SU-DHL-6 (cell line): ENCODE measurements at regions not wholly inside any gene's neighbourhood (a gene's known extent, or its start where the extent isn't known, plus 50 kb on each side); places are given as distances from the start of the nearest gene placed in this dataset.

Experiments
- H2AFZ ChIP-seq: fragments of 200-600 bp; sonication (generic); 2 replicates; pipeline ENCODE4 v1.6.1; 2014; ENCODE audit warnings: low read depth, mild to moderate bottlenecking, moderate library complexity, mixed read lengths, antibody characterized with exemption, low read length; ENCODE audit not compliant: severe bottlenecking
- H3F3A ChIP-seq: fragments of 200-600 bp; shearing (Covaris generic); 2 replicates; pipeline ENCODE4 v1.6.0; 2016; ENCODE audit warnings: antibody characterized with exemption, mild to moderate bottlenecking; ENCODE audit not compliant: insufficient read depth
- H3K27ac ChIP-seq: fragments of 200-600 bp; sonication (generic); 2 replicates; pipeline ENCODE4 v1.5.1; 2016; ENCODE audit warnings: low read depth, mild to moderate bottlenecking, low read length, moderate library complexity, mixed read lengths
- H3K27me3 ChIP-seq: fragments of 200-600 bp; sonication (generic), shearing (Covaris generic); 2 replicates; pipeline ENCODE4 v1.6.0; 2014; ENCODE audit warnings: mild to moderate bottlenecking, low read length
- H3K36me3 ChIP-seq: fragments of 200-600 bp; sonication (generic); 2 replicates; pipeline ENCODE4 v1.6.1; 2014; ENCODE audit warnings: mild to moderate bottlenecking, low read length, mixed read lengths
- H3K4me2 ChIP-seq: fragments of 300-600, 200-600 bp; shearing (Covaris generic), sonication (generic); 2 replicates; pipeline ENCODE4 v1.6.0; 2014; ENCODE audit warnings: low read length, low read depth, mild to moderate bottlenecking; ENCODE audit not compliant: poor library complexity, severe bottlenecking
- H3K4me3 ChIP-seq: fragments of 200-600 bp; sonication (generic); 2 replicates; pipeline ENCODE4 v1.5.1; 2014; ENCODE audit warnings: antibody characterized with exemption, low read length, mild to moderate bottlenecking, mixed read lengths; ENCODE audit not compliant: insufficient read depth, poor library complexity, severe bottlenecking
- H3K79me2 ChIP-seq: fragments of 200-600 bp; sonication (generic); 2 replicates; pipeline ENCODE4 v1.6.1; 2014; ENCODE audit warnings: mild to moderate bottlenecking, low read length, moderate library complexity; ENCODE audit not compliant: insufficient read depth
- H3K9ac ChIP-seq: fragments of 200-600 bp; sonication (generic); 2 replicates; pipeline ENCODE4 v1.7.0; 2014; ENCODE audit warnings: mild to moderate bottlenecking, low read length
- H3K9me2 ChIP-seq: fragments of 200-600 bp; sonication (generic); replicated peaks from 2 replicates; pipeline ENCODE4 v1.6.1; 2014; ENCODE audit warnings: low read length; ENCODE audit not compliant: insufficient read depth
- H3K9me3 ChIP-seq: fragments of 200-600 bp; sonication (generic); 2 replicates; pipeline ENCODE4 v1.6.1; 2014; ENCODE audit warnings: low read length, mixed read lengths; ENCODE audit not compliant: insufficient read depth
- H4K20me1 ChIP-seq: fragments of 200-600 bp; sonication (generic); 2 replicates; pipeline ENCODE4 v1.6.1; 2014; ENCODE audit warnings: low read depth, mild to moderate bottlenecking, antibody characterized with exemption, low read length, moderate library complexity, mixed read lengths
- EZH2phosphoT487 ChIP-seq: fragments of 200-600 bp; sonication (generic), shearing (Covaris generic); conservative IDR thresholded peaks from 2 replicates; pipeline ENCODE4 v1.6.1; 2018; ENCODE audit warnings: mild to moderate bottlenecking, antibody characterized with exemption, low read length, moderate library complexity, mixed read lengths
- TF ChIP-seq, protein P1 (sequence below): fragments of 200-600 bp; sonication (generic); IDR thresholded peaks from one replicate; pipeline ENCODE4 v1.5.1; 2017; ENCODE audit warnings: antibody characterized with exemption, mild to moderate bottlenecking, low read length, moderate library complexity; ENCODE audit not compliant: insufficient read depth, poor library complexity, severe bottlenecking

DNA sequence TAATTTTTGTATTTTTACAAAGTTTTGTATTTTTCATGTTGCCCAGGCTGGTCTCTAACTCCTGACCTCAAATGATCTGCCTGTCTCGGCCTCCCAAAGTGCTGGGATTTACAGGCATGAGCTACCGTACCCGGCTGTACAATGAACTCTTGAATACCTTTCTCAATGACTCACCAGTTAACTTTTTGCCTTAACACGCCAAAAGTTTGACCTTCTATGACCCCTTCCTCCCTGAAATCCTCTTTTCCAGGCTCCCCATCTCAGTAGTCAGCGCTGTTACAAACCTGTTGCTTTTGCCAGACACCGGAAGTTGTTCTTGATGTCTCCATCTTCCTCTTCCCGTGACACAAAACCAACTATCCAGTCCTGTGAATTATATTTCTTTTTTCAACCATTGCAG lies 158.1 kb upstream of the ASIC2 start:
- no peak overlapping the region for H3K4me2 ChIP-seq
- no peaks in the 10 kb centered on the region for H4K20me1 ChIP-seq
- H3K27ac ChIP-seq, result no peak overlapping the region
- H3K9me2 ChIP-seq, result no peaks in the 10 kb centered on the region
- no peak overlapping the region for H3K4me3 ChIP-seq
- no peak overlapping the region for H3K9ac ChIP-seq
- H3K27me3 ChIP-seq, result no peaks in the 10 kb centered on the region
- no peaks in the 10 kb centered on the region for H3K36me3 ChIP-seq
- no peak for TF ChIP-seq EZH2phosphoT487
- TF ChIP-seq, protein P1, sequence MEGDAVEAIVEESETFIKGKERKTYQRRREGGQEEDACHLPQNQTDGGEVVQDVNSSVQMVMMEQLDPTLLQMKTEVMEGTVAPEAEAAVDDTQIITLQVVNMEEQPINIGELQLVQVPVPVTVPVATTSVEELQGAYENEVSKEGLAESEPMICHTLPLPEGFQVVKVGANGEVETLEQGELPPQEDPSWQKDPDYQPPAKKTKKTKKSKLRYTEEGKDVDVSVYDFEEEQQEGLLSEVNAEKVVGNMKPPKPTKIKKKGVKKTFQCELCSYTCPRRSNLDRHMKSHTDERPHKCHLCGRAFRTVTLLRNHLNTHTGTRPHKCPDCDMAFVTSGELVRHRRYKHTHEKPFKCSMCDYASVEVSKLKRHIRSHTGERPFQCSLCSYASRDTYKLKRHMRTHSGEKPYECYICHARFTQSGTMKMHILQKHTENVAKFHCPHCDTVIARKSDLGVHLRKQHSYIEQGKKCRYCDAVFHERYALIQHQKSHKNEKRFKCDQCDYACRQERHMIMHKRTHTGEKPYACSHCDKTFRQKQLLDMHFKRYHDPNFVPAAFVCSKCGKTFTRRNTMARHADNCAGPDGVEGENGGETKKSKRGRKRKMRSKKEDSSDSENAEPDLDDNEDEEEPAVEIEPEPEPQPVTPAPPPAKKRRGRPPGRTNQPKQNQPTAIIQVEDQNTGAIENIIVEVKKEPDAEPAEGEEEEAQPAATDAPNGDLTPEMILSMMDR, result no peak
- H3F3A ChIP-seq, result no peaks in the 10 kb centered on the region
- H3K79me2 ChIP-seq, result no peaks in the 10 kb centered on the region
- H2AFZ ChIP-seq, result no peak overlapping the region
- no peaks in the 10 kb centered on the region for H3K9me3 ChIP-seq

DNA sequence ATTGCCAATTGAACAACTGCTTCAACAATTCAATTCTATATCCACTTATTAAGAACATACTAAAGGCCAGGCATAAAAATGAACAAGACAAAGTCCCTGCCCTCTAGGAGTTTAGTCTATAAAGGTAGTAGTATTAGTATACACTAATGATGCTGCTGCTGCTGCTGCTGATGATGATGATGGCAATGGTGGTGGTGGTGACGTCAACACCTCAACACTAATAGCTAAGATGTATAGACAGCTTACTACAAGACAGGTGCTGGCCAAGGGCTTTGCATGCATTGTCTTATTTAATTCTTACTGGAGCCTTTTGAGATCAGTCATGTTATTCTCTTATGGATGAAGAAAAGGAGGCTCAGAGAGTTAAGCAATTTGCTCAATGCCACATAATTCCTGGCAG lies 164.4 kb upstream of the ASIC2 start:
- no peak overlapping the region for H3K4me3 ChIP-seq
- H3K36me3 ChIP-seq, result no peaks in the 10 kb centered on the region
- no peak overlapping the region for H2AFZ ChIP-seq
- H3K79me2 ChIP-seq, result no peaks in the 10 kb centered on the region
- H3K27me3 ChIP-seq, result no peaks in the 10 kb centered on the region
- no peak overlapping the region for H3K4me2 ChIP-seq
- H3K27ac ChIP-seq, result no peak overlapping the region
- no peaks in the 10 kb centered on the region for H3K9me3 ChIP-seq
- H3K9ac ChIP-seq, result no peak overlapping the region
- TF ChIP-seq, protein P1, result no peak
- TF ChIP-seq EZH2phosphoT487, result no peak
- H3F3A ChIP-seq, result no peaks in the 10 kb centered on the region
- no peaks in the 10 kb centered on the region for H3K9me2 ChIP-seq
- H4K20me1 ChIP-seq, result no peaks in the 10 kb centered on the region

DNA sequence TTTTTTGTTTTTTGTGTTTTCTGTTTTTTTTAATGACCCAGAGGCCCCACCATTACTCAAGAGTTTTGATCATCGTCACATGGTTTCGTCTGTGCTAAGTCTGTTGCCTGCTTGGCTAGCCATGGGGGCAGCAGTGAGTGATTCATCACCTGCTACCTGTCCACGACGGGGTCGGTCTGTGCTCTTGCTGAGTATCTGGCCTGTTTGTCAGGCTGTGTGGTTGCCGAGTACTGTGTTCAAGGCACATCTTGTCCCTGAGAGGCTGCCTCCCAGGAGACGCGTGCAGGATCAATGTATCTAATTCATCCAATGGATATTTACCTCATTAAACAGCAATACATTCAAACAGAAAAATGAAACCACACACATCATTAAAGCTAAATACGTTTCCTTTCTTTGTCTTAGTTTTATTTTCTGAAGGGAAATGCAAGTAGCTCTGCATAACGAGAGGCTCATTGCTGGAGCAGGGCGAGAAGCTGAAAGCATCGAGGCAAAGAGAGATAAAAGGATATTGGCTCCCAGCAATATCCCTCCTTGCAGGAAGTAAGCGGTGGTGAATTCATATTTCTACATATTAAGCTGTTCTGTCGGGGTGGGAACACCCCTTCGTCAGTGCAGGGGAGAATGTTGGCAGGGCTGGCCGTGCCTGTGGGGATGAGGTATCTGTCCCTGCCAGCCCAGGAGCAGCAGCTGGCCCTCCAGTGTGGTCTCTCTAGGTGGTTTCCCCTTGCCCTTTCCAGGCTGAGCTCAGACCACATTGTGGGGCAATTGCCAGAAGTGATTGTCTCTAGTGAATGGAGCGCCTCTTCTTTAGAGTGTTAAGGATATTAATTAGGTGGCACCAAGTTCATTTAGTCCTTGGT lies 166.2 kb upstream of the ASIC2 start:
- TF ChIP-seq EZH2phosphoT487, result no peak
- TF ChIP-seq, protein P1, result no peak
- Histone ChIP-seq H3K27me3 (no peaks in the 10 kb centered on the region), H3K9me3 (no peaks in the 10 kb centered on the region), H4K20me1 (no peaks in the 10 kb centered on the region), H3K27ac (no peak overlapping the region), H3K36me3 (no peaks in the 10 kb centered on the region), H2AFZ (no peak overlapping the region), H3F3A (no peaks in the 10 kb centered on the region), H3K4me3 (no peak overlapping the region), H3K79me2 (no peaks in the 10 kb centered on the region), H3K9ac (no peak overlapping the region), H3K9me2 (no peaks in the 10 kb centered on the region), H3K4me2 (no peak overlapping the region)
